ENCODE measurements at regions not wholly inside any gene's neighbourhood (a gene's known extent, or its start where the extent isn't known, plus 50 kb on each side); places are given as distances from the start of the nearest gene placed in this dataset.

DNA sequence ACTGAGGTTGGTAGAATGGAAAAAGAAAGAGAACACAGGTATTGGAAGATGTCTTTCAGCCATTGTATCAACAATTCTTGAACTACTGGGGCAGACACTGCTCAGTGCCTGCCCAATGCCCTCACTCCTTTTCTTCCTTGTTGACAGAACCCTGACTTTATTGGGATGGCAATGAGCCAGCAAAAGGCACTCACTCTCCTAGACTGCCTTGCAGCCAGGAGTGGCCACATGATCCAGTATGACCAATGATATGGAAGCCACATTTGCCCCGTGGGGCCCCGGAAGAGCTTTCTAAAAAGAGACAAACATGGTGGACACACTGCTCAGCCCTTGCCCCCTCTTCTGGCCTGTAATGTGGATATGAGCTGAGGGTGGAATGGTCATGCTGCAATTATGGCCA is 88.6 kb upstream of the ZNF716 start:
- Mint-ChIP-seq H3K36me3 (peaks cover 0 to 32% of the 10 kb centered on the region in 2 donors), H3K27me3 (no peaks in the 10 kb centered on the region), H3K4me1 (no peaks in the 10 kb centered on the region), H3K4me3 (no peak overlapping the region), H3K27ac (no peak overlapping the region), H3K9me3 (peaks cover 19 to 66% (median 31%) of the 10 kb centered on the region in 7 donors)
- ATAC-seq (ENCODE audit: low read depth in 2 of 2) = no peak
- no peak for DNase-seq

DNA sequence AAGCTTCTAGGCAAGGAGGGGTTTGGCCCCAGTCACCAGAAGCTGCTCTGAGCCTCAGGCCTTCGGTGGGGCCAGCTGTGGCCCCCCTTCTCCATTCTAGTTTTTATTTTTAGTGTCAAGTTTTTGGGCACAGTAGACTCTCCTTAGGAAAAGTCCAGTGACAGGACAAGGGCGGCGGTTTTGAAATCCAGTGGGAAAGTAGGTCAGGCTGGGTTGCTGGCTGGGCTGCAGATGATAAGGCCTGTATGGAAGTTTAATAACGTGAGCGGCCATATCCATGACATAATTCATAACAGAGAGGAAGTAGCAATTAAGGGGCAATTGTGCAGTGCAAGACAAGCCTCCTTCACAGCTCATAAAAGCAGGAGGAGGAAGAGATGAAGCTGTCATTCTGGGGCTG is 87.1 kb upstream of the ZNF716 start:
- H3K9me3 Mint-ChIP-seq = peaks cover 17 to 74% (median 30%) of the 10 kb centered on the region in 7 donors

DNA sequence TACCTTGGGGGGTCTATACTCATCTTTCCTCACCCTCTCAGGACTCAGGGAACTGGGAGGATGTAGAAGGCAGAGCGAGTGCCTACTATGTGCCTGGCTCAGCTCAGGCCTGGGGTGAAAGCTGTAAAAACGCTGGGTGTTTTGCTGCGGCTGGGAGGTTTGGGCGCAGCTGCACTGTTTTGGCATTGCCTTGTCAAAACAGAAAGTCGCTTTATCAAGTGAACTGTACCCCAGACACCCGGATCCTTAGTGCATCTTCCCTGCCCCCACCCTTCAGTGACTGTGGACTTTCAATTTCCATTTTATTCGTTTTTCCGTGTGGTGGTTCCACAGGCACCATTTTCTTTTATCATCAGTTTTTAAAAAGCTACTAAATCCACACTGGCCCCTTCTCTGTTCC is 86.7 kb upstream of the ZNF716 start:
- Mint-ChIP-seq H3K27me3 (no peaks in the 10 kb centered on the region), H3K36me3 (peaks cover 0 to 32% of the 10 kb centered on the region in 2 donors), H3K9me3 (peaks cover 21 to 74% (median 32%) of the 10 kb centered on the region in 7 donors), H3K4me1 (no peaks in the 10 kb centered on the region), H3K4me3 (no peak overlapping the region), H3K27ac (no peak overlapping the region)
- ATAC-seq (ENCODE audit: low read depth in 2 of 2) = no peak
- no peak for DNase-seq

More for the DNA sequence above, 87.1 kb upstream of the ZNF716 start:
- no peak overlapping the region for H3K4me3 Mint-ChIP-seq
- DNase-seq = no peak
- no peaks in the 10 kb centered on the region for H3K4me1 Mint-ChIP-seq
- H3K36me3 Mint-ChIP-seq = peaks cover 0 to 32% of the 10 kb centered on the region in 2 donors
- no peak for ATAC-seq (ENCODE audit: low read depth in 2 of 2)
- H3K27me3 Mint-ChIP-seq = no peaks in the 10 kb centered on the region
- H3K27ac Mint-ChIP-seq = no peak overlapping the region

DNA sequence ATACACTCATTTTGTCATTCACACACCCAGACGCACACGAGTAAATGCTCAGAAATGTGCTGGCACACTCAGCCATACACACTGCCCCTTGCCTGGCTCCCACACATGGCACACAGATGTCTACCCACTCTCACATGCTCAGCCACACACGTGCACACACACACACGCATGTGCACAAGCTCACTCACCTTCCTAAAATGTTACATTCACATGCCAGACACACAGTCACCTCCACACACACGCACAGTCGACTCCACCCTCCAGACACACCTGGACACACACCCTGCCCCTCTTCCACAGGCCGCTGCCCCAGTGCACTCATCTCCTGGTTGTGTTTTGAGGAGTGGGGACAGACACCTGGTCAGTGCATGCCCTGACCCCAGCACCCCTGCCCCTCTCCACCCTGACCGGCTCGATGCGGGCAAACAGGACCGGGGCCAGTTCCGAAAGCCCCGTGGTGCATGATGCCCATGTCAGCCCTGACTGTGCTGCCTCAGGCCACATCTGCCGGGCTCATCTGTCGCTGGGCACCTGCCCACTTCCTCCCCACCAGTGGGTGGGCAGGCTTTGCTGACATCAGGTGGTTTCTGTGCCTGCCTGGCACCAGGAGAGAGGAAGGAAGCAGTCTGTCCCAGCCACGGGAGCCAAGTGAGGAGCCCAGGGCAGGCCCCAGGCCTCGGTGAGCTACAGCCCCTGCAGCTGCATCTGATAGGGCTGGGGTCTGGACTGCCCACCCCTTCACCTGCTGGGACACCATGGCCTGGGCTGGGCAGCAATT is 84.9 kb upstream of the ZNF716 start:
- DNase-seq (no peak), ATAC-seq (ENCODE audit: low read depth in 2 of 2) (no peak)
- Mint-ChIP-seq H3K9me3 (peaks cover 19 to 64% (median 31%) of the 10 kb centered on the region in 7 donors), H3K36me3 (peaks cover 0 to 17% of the 10 kb centered on the region in 2 donors), H3K27ac (no peak overlapping the region), H3K4me1 (no peaks in the 10 kb centered on the region), H3K4me3 (no peak overlapping the region), H3K27me3 (no peaks in the 10 kb centered on the region)

DNA sequence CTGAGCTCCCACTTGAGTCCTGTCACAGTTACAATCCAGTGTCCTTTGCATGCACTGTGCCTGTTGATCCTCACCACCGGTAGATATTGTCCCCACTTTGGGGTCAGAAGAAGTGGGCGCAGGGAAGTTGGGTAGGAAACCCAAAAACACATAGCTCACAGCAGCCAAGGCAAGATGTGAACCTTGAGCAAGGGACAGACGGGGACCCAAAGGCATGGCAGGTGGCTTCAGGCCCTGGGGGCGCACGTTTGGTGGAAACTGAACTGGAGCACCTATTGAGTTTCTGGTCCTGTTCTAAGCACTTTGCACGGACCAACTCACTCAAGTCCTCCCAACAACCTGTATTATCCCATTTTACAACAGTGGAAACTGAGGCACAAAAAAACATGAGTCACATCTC is 82.8 kb upstream of the ZNF716 start:
- H3K27ac Mint-ChIP-seq = no peak overlapping the region
- no peaks in the 10 kb centered on the region for H3K4me1 Mint-ChIP-seq
- peaks cover 13 to 58% (median 29%) of the 10 kb centered on the region in 7 donors for H3K9me3 Mint-ChIP-seq
- no peak for DNase-seq
- H3K36me3 Mint-ChIP-seq = peaks cover 0 to 10% of the 10 kb centered on the region in 2 donors
- H3K27me3 Mint-ChIP-seq = no peaks in the 10 kb centered on the region
- ATAC-seq (ENCODE audit: low read depth in 2 of 2) = no peak
- H3K4me3 Mint-ChIP-seq = no peak overlapping the region

DNA sequence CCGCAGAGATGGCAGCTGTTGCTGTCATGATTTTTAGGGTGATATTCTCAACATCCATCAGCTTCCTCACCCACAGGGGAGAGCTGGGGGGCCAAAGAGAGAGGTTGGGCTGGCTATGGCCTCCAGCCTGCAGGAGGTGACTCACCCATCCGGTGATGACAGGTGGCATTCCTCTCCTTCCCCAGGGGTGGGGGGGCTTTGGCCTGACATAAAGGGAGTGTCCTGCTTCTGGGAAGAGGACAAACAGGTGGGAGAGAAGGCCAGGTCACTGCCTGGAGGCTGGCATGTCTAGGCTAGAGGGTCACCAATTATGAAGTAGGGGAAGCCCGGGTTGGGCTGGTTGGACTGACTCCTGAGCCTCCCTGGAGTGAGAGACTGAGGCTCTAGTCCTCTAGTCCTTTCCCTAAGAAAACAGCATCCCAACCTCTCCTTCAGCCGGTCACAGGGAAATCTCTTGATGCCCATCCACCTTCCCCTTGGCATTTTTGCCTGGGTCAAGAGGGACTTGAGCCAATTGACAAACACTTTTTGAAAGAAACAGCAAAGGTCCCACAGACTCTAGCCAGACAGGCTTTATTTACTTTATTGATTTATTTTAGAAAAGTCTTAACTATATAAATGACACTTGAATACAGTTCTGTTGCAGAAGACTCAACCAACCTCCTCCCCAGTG is 79.8 kb upstream of the ZNF716 start:
- Mint-ChIP-seq H3K4me3 (no peak overlapping the region), H3K27ac (no peak overlapping the region), H3K4me1 (no peaks in the 10 kb centered on the region), H3K27me3 (no peaks in the 10 kb centered on the region), H3K9me3 (peaks cover 20 to 53% (median 38%) of the 10 kb centered on the region in 7 donors), H3K36me3 (peaks cover 0 to 22% of the 10 kb centered on the region in 2 donors)
- DNase-seq (no peak), ATAC-seq (ENCODE audit: low read depth in 2 of 2) (no peak)

DNA sequence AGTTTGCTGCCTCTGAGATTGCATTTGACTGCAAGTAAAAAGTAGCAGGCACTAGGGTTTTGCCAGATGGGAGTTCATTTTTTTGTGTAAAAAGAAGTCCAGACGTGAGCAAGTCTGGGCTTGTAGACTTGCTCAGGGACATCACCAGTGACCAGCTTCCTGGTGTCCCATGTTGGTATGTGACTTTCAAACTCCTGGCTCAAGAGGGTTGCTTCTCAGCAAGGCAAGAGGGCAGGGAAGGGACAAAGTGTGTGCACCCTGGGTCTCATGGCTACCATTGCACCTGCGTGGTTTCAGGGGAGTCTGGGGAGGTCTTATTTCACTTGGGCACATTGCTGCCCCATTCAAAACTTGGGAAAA is 79.3 kb upstream of the ZNF716 start:
- Mint-ChIP-seq H3K27me3 (no peaks in the 10 kb centered on the region), H3K4me3 (no peak overlapping the region), H3K27ac (no peak overlapping the region), H3K36me3 (peaks cover 0 to 20% of the 10 kb centered on the region in 2 donors), H3K9me3 (peaks cover 20 to 58% (median 39%) of the 10 kb centered on the region in 7 donors), H3K4me1 (no peaks in the 10 kb centered on the region)
- ATAC-seq (ENCODE audit: low read depth in 2 of 2) (no peak), DNase-seq (no peak)

DNA sequence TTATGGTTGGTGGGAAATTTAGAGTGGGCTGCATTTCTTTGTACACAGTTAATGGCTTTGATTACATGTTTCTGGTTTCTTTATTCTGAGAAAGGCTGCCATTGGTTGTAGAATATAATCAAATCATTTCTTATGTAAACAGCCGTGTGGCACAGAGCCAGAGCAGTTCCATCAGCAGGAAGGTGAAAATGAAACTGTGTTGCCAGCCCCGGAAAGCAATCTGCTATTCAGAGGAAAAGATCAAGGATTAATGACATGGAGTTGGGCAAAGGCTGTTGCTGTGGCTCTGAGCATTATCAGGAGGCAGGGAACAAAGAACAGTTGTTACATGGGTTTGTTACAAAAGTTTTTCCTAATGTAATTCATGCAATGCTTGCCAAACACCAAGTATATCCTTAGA is 74.2 kb upstream of the ZNF716 start:
- DNase-seq = no peak
- Mint-ChIP-seq H3K27ac (no peak overlapping the region), H3K27me3 (no peaks in the 10 kb centered on the region), H3K9me3 (peaks cover 16 to 51% (median 32%) of the 10 kb centered on the region in 7 donors), H3K36me3 (peaks cover 4 to 20% of the 10 kb centered on the region in 2 donors), H3K4me3 (no peak overlapping the region), H3K4me1 (no peaks in the 10 kb centered on the region)
- no peak for ATAC-seq (ENCODE audit: low read depth in 2 of 2)

DNA sequence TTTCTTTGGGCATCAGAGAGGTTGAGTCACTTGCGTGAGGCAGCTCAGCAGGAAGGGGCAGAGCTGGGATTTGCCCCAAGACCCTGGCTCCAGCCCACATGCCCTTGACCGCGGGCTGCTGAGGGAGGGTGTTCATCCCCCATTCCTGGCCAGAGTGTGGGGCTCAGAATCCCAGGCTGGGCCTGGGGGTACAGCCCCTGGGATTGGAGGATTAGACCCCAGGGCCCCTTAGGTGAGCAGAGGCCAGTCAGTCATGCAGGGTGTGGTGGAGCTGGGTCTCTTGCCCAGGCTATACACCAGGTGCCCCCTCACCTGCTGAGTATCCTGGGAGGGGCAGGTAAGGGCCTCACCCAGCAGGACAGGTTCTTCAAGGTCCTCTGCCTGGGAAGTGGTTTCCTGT is 68.4 kb upstream of the ZNF716 start:
- H3K36me3 Mint-ChIP-seq = peaks cover 4 to 16% of the 10 kb centered on the region in 2 donors
- DNase-seq (no peak), ATAC-seq (ENCODE audit: low read depth in 2 of 2) (no peak)
- no peak overlapping the region for H3K4me3 Mint-ChIP-seq
- no peaks in the 10 kb centered on the region for H3K4me1 Mint-ChIP-seq
- no peak overlapping the region for H3K27ac Mint-ChIP-seq
- no peaks in the 10 kb centered on the region for H3K27me3 Mint-ChIP-seq
- peaks cover 17 to 44% (median 21%) of the 10 kb centered on the region in 7 donors for H3K9me3 Mint-ChIP-seq

DNA sequence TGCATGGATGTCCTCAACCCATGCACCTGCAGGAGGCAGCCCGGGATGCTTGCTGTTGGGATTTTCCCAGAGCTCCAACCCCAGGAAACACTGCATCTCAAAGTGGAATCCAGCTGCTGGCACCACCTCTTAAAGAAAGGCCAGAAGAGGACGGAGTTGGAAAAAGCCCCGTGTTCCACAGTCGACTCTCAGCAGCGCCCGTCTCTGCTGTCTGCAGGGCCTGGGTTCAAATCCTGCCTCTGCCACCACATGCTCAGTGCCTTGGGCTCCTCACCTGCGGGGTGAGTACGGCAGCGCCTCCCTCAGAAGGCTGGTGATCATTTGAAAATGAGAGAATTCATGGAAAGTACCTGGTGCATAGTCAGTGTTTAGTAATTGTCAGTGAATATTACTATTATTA is 65.6 kb upstream of the ZNF716 start:
- H3K36me3 Mint-ChIP-seq = peaks cover 0 to 16% of the 10 kb centered on the region in 2 donors
- DNase-seq (no peak), ATAC-seq (ENCODE audit: low read depth in 2 of 2) (no peak)
- H3K4me3 Mint-ChIP-seq = no peak overlapping the region
- no peaks in the 10 kb centered on the region for H3K27me3 Mint-ChIP-seq
- H3K9me3 Mint-ChIP-seq = peaks cover 16 to 39% (median 24%) of the 10 kb centered on the region in 7 donors
- H3K27ac Mint-ChIP-seq = no peak overlapping the region
- no peaks in the 10 kb centered on the region for H3K4me1 Mint-ChIP-seq

DNA sequence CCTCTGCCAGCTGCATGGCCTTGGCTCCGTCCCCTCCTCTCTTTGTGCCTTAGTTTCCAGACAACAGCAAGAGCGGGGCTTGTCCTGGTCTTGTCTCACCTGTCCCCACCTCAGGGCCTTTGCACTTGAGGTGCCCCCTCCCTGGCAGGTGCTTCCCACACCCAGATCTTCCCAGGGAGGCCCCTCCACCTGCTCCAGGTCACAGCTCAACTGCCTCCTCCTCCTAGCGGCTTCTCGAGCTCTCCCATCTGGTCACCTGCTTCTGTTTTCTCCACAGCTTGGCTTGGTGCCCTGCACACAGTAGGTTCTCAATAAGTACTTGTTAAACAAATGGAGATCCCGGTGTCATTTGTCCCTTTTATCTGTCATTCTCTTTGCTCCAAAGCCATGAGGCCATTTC is 64.3 kb upstream of the ZNF716 start:
- no peaks in the 10 kb centered on the region for H3K4me1 Mint-ChIP-seq
- H3K27ac Mint-ChIP-seq = peak overlapping the region in 1 of 6 donors; percentile 50

DNA sequence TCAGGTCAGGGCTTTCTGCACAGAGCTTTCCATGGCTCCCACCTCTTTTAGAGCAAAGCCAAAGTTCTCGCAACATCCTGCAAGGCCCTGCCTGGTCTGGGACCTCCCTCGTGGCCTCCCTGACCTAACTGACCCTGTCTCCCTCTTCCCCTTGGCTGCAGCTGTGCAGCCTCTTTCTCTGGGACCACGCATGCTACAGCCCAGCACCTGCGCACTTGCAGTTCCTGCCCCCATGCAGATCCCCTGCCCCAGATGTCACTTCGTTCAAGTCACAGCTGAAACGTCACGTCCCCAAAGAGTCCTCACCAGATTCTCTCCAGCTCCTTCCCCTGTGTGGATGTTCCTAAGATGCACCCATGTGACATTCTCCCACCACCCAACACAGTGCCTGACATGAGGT is 61.2 kb upstream of the ZNF716 start:
- Mint-ChIP-seq H3K27me3 (no peaks in the 10 kb centered on the region), H3K4me1 (no peaks in the 10 kb centered on the region), H3K4me3 (no peak overlapping the region), H3K36me3 (peaks cover 0 to under 1% of the 10 kb centered on the region in 2 donors), H3K27ac (no peak overlapping the region), H3K9me3 (peaks cover 10 to 36% (median 22%) of the 10 kb centered on the region in 7 donors)
- ATAC-seq (ENCODE audit: low read depth in 2 of 2) (no peak), DNase-seq (no peak)

More for the DNA sequence above, 64.3 kb upstream of the ZNF716 start:
- H3K27me3 Mint-ChIP-seq = no peaks in the 10 kb centered on the region
- H3K4me3 Mint-ChIP-seq = no peak overlapping the region
- no peak for ATAC-seq (ENCODE audit: low read depth in 2 of 2)
- H3K36me3 Mint-ChIP-seq = peaks cover 0 to 16% of the 10 kb centered on the region in 2 donors
- DNase-seq = no peak
- peaks cover 19 to 38% (median 26%) of the 10 kb centered on the region in 7 donors for H3K9me3 Mint-ChIP-seq

DNA sequence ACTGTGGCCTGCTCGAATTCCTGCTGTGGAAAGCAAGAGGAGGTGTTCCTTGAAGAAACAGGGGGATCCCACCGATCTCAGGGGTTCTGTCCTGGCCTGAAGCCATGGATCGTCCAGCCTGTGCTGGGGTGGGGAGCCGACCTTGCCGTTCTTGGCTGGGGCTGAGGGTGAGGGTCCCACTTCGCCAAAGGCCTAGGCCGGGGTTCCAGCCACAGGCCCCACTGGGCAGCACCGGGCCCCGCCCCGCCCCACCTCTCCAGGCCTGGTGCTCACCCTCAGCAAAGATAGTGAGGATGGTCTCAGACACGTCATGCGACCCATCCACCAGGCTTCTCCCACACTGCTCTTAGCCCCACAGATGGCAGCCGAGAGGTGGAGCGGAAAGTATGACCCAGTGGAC is 51.4 kb upstream of the ZNF716 start:
- Mint-ChIP-seq H3K9me3 (peaks cover 5 to 43% (median 28%) of the 10 kb centered on the region in 7 donors), H3K4me1 (no peaks in the 10 kb centered on the region), H3K36me3 (no peaks in the 10 kb centered on the region), H3K27me3 (no peaks in the 10 kb centered on the region), H3K27ac (no peak overlapping the region), H3K4me3 (peak overlapping the region in 1 of 8 donors; percentile 63)
- DNase-seq = no peak
- ATAC-seq (ENCODE audit: low read depth in 2 of 2) = no peak

Data from naive B cell (primary cell).